HEK293T (cell line): ENCODE measurements at regions not wholly inside any gene's neighbourhood (a gene's known extent, or its start where the extent isn't known, plus 50 kb on each side); places are given as distances from the start of the nearest gene placed in this dataset.

Experiments used
- BHLHE40 ChIP-seq: fragments of 450-650 bp; IDR thresholded peaks from 2 replicates; pipeline ENCODE4 v1.6.1; 2016; ENCODE audit warnings: mild to moderate bottlenecking, moderate library complexity, borderline replicate concordance
- CTBP1 ChIP-seq: fragments of 450-650 bp; IDR thresholded peaks from 2 replicates; pipeline ENCODE4 v1.6.1; 2016; ENCODE audit warnings: borderline replicate concordance
- FOXA1 ChIP-seq: fragments of 450-650 bp; IDR thresholded peaks from 2 replicates; pipeline ENCODE4 v1.6.1; 2016; ENCODE audit warnings: mild to moderate bottlenecking
- FOXK2 ChIP-seq: fragments of 450-650 bp; IDR thresholded peaks from 2 replicates; pipeline ENCODE4 v1.6.1; 2016; ENCODE audit warnings: mild to moderate bottlenecking
- FOXM1 ChIP-seq: fragments of 450-650 bp; IDR thresholded peaks from 2 replicates; pipeline ENCODE4 v1.6.1; 2017; ENCODE audit warnings: mild to moderate bottlenecking, borderline replicate concordance
- HDGF ChIP-seq: fragments of 450-650 bp; IDR thresholded peaks from 2 replicates; pipeline ENCODE4 v1.6.1; 2017; ENCODE audit warnings: antibody characterized with exemption, borderline replicate concordance
- LEF1 ChIP-seq: fragments of 450-650 bp; IDR thresholded peaks from 2 replicates; pipeline ENCODE4 v1.6.1; 2017; ENCODE audit warnings: mild to moderate bottlenecking, borderline replicate concordance
- NFRKB ChIP-seq: fragments of 450-650 bp; IDR thresholded peaks from 2 replicates; pipeline ENCODE4 v1.6.1; 2016; ENCODE audit warnings: mild to moderate bottlenecking, moderate library complexity
- SP1 ChIP-seq: fragments of 450-650 bp; IDR thresholded peaks from 2 replicates; pipeline ENCODE4 v1.6.1; 2017
- SUZ12 ChIP-seq: fragments of 450-650 bp; IDR thresholded peaks from 2 replicates; pipeline ENCODE4 v1.6.1; 2016; ENCODE audit warnings: mild to moderate bottlenecking
- TARDBP ChIP-seq: fragments of 450-650 bp; IDR thresholded peaks from 2 replicates; pipeline ENCODE4 v1.6.1; 2016
- ZNF384 ChIP-seq: fragments of 450-650 bp; IDR thresholded peaks from 2 replicates; pipeline ENCODE4 v1.6.1; 2016

GRCh38 chr22:49688516-49689254, 139.0 kb downstream of the BRD1 start:
- TF ChIP-seq ZNF384 (no peak), FOXA1 (no peak), FOXM1 (no peak), SP1 (no peak), FOXK2 (no peak), BHLHE40 (no peak), NFRKB (no peak), LEF1 (no peak), CTBP1 (no peak), SUZ12 (no peak), HDGF (no peak), TARDBP (no peak)
